Pulmonary artery endothelial cell (primary cell): ENCODE measurements at regions not wholly inside any gene's neighbourhood (a gene's known extent, or its start where the extent isn't known, plus 50 kb on each side); places are given as distances from the start of the nearest gene placed in this dataset.
"Not testable (repeated sequence)": the region's sequence is repeated elsewhere in the genome, so short reads cannot be mapped to it uniquely, and the experiment has no call there.

ENCODE experiments used
- DNase-seq: peaks from one replicate; pipeline ENCODE4 v3.0.0-alpha.2; 2011; ENCODE audit warnings: low read depth, low spot score

GRCh38 chr15:34700891-34701427 is 53.8 kb downstream of the GJD2 start:
- no peak for DNase-seq

- DNase-seq = peak; percentile 40
These were observed 54.7 kb downstream of the GJD2 start for GRCh38 chr15:34699968-34700640.

GRCh38 chr15:34696506-34696905 is 58.3 kb downstream of the GJD2 start:
- no peak for DNase-seq

GRCh38 chr15:34693053-34693744 is 61.6 kb downstream of the GJD2 start:
- peak; percentile 10 for DNase-seq

GRCh38 chr15:34691034-34691433 is 63.8 kb downstream of the GJD2 start:
- no peak for DNase-seq

- no peak for DNase-seq
These were observed 66.1 kb downstream of the GJD2 start for GRCh38 chr15:34688699-34689098.

GRCh38 chr15:34684351-34684750 is 70.4 kb downstream of the GJD2 start:
- DNase-seq = no peak

- DNase-seq = peak; percentile 29
These were observed 72.1 kb downstream of the GJD2 start for GRCh38 chr15:34682674-34683073.

GRCh38 chr15:34679291-34679690 is 75.5 kb downstream of the GJD2 start:
- DNase-seq = no peak

- no peak for DNase-seq
These were observed 81.6 kb downstream of the GJD2 start for GRCh38 chr15:34673241-34673640.

- DNase-seq = no peak
These were observed 82.2 kb upstream of the GOLGA8B start for GRCh38 chr15:34665498-34666116.

GRCh38 chr15:34664418-34664817 is 81.0 kb upstream of the GOLGA8B start:
- no peak for DNase-seq

GRCh38 chr15:34663101-34663500 is 79.7 kb upstream of the GOLGA8B start:
- no peak for DNase-seq

- DNase-seq = no peak
These were observed 75.6 kb upstream of the GOLGA8B start for GRCh38 chr15:34659056-34659455.

GRCh38 chr15:34657469-34658127 is 74.1 kb upstream of the GOLGA8B start:
- no peak for DNase-seq

GRCh38 chr15:34656005-34656796 is 72.8 kb upstream of the GOLGA8B start:
- no peak for DNase-seq

GRCh38 chr15:34655326-34655725 is 71.9 kb upstream of the GOLGA8B start:
- no peak for DNase-seq

- no peak for DNase-seq
These were observed 71.2 kb upstream of the GOLGA8B start for GRCh38 chr15:34654625-34655024.

GRCh38 chr15:34653992-34654391 is 70.5 kb upstream of the GOLGA8B start:
- no peak for DNase-seq

- DNase-seq = not testable (repeated sequence)
These were observed 69.9 kb upstream of the GOLGA8B start for GRCh38 chr15:34653326-34653725.

GRCh38 chr15:34652726-34653033 is 69.2 kb upstream of the GOLGA8B start:
- DNase-seq = no peak
